ENCODE measurements at regions not wholly inside any gene's neighbourhood (a gene's known extent, or its start where the extent isn't known, plus 50 kb on each side); places are given as distances from the start of the nearest gene placed in this dataset.

GRCh38 chr21:17729455-17729854, 89.7 kb downstream of the C21orf91 start:
- ChIA-PET POLR2A (no interaction called here), CTCF (no interaction called here)
- no peak for DNase-seq (ENCODE audit: low read depth, low spot score)
- no peak overlapping the region for H3K4me3 ChIP-seq (ENCODE audit: low read depth, low read length)
- no peak for TF ChIP-seq CTCF (IDR thresholded peaks at IDR 0.05; ENCODE audit: insufficient read depth, low read length, missing control alignments)

GRCh38 chr21:17727361-17727760, 91.8 kb downstream of the C21orf91 start:
- no peak for DNase-seq (ENCODE audit: low read depth, low spot score)
- no peak overlapping the region for H3K4me3 ChIP-seq (ENCODE audit: low read depth, low read length)
- no peak for TF ChIP-seq CTCF (IDR thresholded peaks at IDR 0.05; ENCODE audit: insufficient read depth, low read length, missing control alignments)
- CTCF ChIA-PET = no interaction called here
- POLR2A ChIA-PET = no interaction called here

- no peak overlapping the region for H3K4me3 ChIP-seq (ENCODE audit: low read depth, low read length)
- POLR2A ChIA-PET = no interaction called here
- CTCF ChIA-PET = no interaction called here
- no peak for TF ChIP-seq CTCF (IDR thresholded peaks at IDR 0.05; ENCODE audit: insufficient read depth, low read length, missing control alignments)
- no peak for DNase-seq (ENCODE audit: low read depth, low spot score)
Observed at GRCh38 chr21:17726047-17726829, 92.9 kb downstream of the C21orf91 start.

GRCh38 chr21:17725339-17725738, 93.8 kb downstream of the C21orf91 start:
- no peak for DNase-seq (ENCODE audit: low read depth, low spot score)
- no peak overlapping the region for H3K4me3 ChIP-seq (ENCODE audit: low read depth, low read length)
- CTCF ChIA-PET = no interaction called here
- POLR2A ChIA-PET = no interaction called here
- TF ChIP-seq CTCF (IDR thresholded peaks at IDR 0.05; ENCODE audit: insufficient read depth, low read length, missing control alignments) = no peak

GRCh38 chr21:17712887-17713286, 100.2 kb upstream of the BTG3 start:
- CTCF ChIA-PET = interaction anchor here (1.0 to 1.6 kb wide), 2 partner anchors 15 to 212 kb away, joined by 3 to 4 read pairs; no protein-coding TSS in a partner anchor
- no peak for DNase-seq (ENCODE audit: low read depth, low spot score)
- no peak for TF ChIP-seq CTCF (IDR thresholded peaks at IDR 0.05; ENCODE audit: insufficient read depth, low read length, missing control alignments)
- POLR2A ChIA-PET = no interaction called here
- no peak overlapping the region for H3K4me3 ChIP-seq (ENCODE audit: low read depth, low read length)

GRCh38 chr21:17711896-17712295, 99.2 kb upstream of the BTG3 start:
- H3K4me3 ChIP-seq (ENCODE audit: low read depth, low read length) = no peak overlapping the region
- ChIA-PET POLR2A (no interaction called here), CTCF (interaction anchor here (1.6 kb wide), 1 partner anchor 213 kb away, joined by 4 read pairs; no protein-coding TSS in a partner anchor)
- DNase-seq (ENCODE audit: low read depth, low spot score) = no peak
- no peak for TF ChIP-seq CTCF (IDR thresholded peaks at IDR 0.05; ENCODE audit: insufficient read depth, low read length, missing control alignments)

All from AG04449 (cell line).